Neural progenitor cell (in vitro differentiated cells): ENCODE measurements at regions not wholly inside any gene's neighbourhood (a gene's known extent, or its start where the extent isn't known, plus 50 kb on each side); places are given as distances from the start of the nearest gene placed in this dataset.

Source experiments
- CTCF ChIP-seq: fragments of 200-600 bp; sonication (generic); IDR thresholded peaks from 2 replicates; pipeline ENCODE4 v1.5.1; 2017; ENCODE audit warnings: antibody characterized with exemption, mild to moderate bottlenecking
- EZH2 ChIP-seq: fragments of 200-600 bp; sonication (generic); IDR thresholded peaks from 2 replicates; pipeline ENCODE4 v1.6.1; 2017; ENCODE audit warnings: antibody characterized with exemption, mild to moderate bottlenecking, moderate library complexity

DNA sequence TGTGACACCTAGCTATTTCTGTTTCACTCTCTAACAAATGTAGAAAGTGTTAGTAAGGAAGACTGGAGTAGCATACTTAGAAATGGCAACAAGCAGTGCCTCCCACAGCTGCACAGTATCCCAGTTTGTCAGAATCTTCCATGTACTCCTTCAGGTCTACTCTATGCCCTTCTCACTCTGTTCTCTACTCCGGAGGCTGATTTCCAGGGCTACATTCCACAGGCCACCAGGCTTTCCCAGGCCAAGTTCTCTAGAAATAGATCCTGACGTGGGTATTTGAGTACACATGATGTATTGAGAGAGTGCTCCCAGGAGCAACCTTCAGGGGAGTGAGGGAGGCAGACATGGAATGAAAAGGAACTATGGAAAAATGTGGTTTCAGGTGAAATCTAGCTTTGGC is 177.3 kb upstream of the GK2 start:
- TF ChIP-seq CTCF (no peak), EZH2 (no peak)
